ENCODE measurements at regions not wholly inside any gene's neighbourhood (a gene's known extent, or its start where the extent isn't known, plus 50 kb on each side); places are given as distances from the start of the nearest gene placed in this dataset.
"Not testable (repeated sequence)": the region's sequence is repeated elsewhere in the genome, so short reads cannot be mapped to it uniquely, and the experiment has no call there.

DNA sequence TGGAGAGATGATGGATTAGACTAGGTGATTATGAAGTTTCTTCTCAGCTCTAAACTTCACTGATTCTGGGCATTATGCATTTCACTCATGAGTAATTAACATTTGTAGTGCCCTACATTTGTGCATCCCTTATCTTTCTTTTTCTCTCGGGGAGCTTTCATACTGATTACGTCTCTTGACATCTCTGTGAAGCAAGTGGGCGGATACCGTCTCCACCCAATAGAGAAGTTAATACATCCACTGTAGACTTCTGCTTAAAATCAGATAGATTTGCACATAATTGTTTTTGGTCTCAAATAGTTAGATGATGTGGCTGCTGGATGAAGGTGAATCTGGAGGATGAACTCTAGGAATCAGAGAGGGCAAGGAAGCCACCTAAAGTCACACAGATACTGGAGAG, 653.6 kb upstream of the EEF2KMT start:
- DNase-seq (ENCODE audit: low read depth, low spot score) (no peak), ATAC-seq (no peak)
- H2AFZ ChIP-seq (ENCODE audit: low read depth, low read length, poor library complexity, severe bottlenecking), result no peak overlapping the region
- no peak overlapping the region for H3K4me3 ChIP-seq (replicated peaks in 1 of 2; ENCODE audit: low read depth in 1 of 2, low read length in 2 of 2)
- H3K9me2 ChIP-seq (ENCODE audit: insufficient read depth), result no peaks in the 10 kb centered on the region
- TF ChIP-seq TCF7L2 (IDR thresholded peaks at IDR 0.05; ENCODE audit: borderline replicate concordance, extremely low read depth, insufficient read depth, insufficient read length), result no peak
- TF ChIP-seq JUND (IDR thresholded peaks at IDR 0.05), result no peak
- no peak for TF ChIP-seq FOSL1 (IDR thresholded peaks at IDR 0.05; ENCODE audit: low read depth)
- no peak for TF ChIP-seq SIN3A (IDR thresholded peaks at IDR 0.05; ENCODE audit: low read depth)
- TF ChIP-seq POLR2A (IDR thresholded peaks at IDR 0.05; ENCODE audit: borderline replicate concordance, extremely low read depth, insufficient read depth, insufficient read length), result no peak
- TF ChIP-seq CBX3 (IDR thresholded peaks at IDR 0.05; ENCODE audit: low read depth), result no peak
- TF ChIP-seq ZNF274 (IDR thresholded peaks at IDR 0.05; ENCODE audit: low read depth, low read length), result no peak
- TF ChIP-seq ZFX (IDR thresholded peaks at IDR 0.05), result no peak
- TF ChIP-seq CEBPB (IDR thresholded peaks at IDR 0.05; ENCODE audit: low read depth), result no peak
- no peak for TF ChIP-seq ELF1 (IDR thresholded peaks at IDR 0.05; ENCODE audit: borderline replicate concordance, low read depth)
- TF ChIP-seq EZH2 (IDR thresholded peaks at IDR 0.05), result no peak
- TF ChIP-seq, protein P1, sequence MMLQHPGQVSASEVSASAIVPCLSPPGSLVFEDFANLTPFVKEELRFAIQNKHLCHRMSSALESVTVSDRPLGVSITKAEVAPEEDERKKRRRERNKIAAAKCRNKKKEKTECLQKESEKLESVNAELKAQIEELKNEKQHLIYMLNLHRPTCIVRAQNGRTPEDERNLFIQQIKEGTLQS (IDR thresholded peaks at IDR 0.05), result no peak
- TF ChIP-seq, protein P2, sequence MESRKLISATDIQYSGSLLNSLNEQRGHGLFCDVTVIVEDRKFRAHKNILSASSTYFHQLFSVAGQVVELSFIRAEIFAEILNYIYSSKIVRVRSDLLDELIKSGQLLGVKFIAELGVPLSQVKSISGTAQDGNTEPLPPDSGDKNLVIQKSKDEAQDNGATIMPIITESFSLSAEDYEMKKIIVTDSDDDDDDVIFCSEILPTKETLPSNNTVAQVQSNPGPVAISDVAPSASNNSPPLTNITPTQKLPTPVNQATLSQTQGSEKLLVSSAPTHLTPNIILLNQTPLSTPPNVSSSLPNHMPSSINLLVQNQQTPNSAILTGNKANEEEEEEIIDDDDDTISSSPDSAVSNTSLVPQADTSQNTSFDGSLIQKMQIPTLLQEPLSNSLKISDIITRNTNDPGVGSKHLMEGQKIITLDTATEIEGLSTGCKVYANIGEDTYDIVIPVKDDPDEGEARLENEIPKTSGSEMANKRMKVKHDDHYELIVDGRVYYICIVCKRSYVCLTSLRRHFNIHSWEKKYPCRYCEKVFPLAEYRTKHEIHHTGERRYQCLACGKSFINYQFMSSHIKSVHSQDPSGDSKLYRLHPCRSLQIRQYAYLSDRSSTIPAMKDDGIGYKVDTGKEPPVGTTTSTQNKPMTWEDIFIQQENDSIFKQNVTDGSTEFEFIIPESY (IDR thresholded peaks at IDR 0.05; ENCODE audit: extremely low read depth, insufficient replicate concordance, low read length), result no peak
- TF ChIP-seq, protein P3, sequence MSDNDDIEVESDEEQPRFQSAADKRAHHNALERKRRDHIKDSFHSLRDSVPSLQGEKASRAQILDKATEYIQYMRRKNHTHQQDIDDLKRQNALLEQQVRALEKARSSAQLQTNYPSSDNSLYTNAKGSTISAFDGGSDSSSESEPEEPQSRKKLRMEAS (IDR thresholded peaks at IDR 0.05), result no peak
- no peak for TF ChIP-seq EZH2phosphoT487 (IDR thresholded peaks at IDR 0.05; ENCODE audit: borderline replicate concordance)
- TF ChIP-seq SRF (IDR thresholded peaks at IDR 0.05; ENCODE audit: low read depth), result no peak
- H3K9me3 ChIP-seq (ENCODE audit: control insufficient read depth in 1 of 2, insufficient read depth in 1 of 2, low read depth in 1 of 2, low read length in 2 of 2), result no peaks in the 10 kb centered on the region; a peak in 1 of 4 replicates
- H3K9ac ChIP-seq (ENCODE audit: low read length), result no peak overlapping the region
- H3K4me2 ChIP-seq (ENCODE audit: low read length), result no peak overlapping the region
- CTCF ChIA-PET, result no interaction called here
- intact Hi-C loops (cut with micrococcal nuclease), result no loop called here
- no peaks in the 10 kb centered on the region for H4K20me1 ChIP-seq (ENCODE audit: insufficient read depth)
- RAD21 ChIA-PET (ENCODE audit: low non-redundant PET in 1 of 2, low total read pairs in 2 of 2, uncharacterized antibody in 2 of 2, unreplicated experiment in 2 of 2), result no interaction called here
- H3K79me2 ChIP-seq (ENCODE audit: insufficient read depth, low read length), result no peaks in the 10 kb centered on the region
- no TSS peak for BruUV-seq (replicated peaks)
- no peak overlapping the region for H3K27ac ChIP-seq (ENCODE audit: low read depth, low read length)
- H3K27me3 ChIP-seq (ENCODE audit: insufficient read depth, low read length), result no peaks in the 10 kb centered on the region
- H3K4me1 ChIP-seq (ENCODE audit: control insufficient read depth in 1 of 2, insufficient read depth in 2 of 2, low read length in 2 of 2), result no peaks in the 10 kb centered on the region
- POLR2A ChIA-PET, result no interaction called here
- no peaks in the 10 kb centered on the region for H3K36me3 ChIP-seq (ENCODE audit: control insufficient read depth in 1 of 2, insufficient read depth in 2 of 2, low read length in 2 of 2)

DNA sequence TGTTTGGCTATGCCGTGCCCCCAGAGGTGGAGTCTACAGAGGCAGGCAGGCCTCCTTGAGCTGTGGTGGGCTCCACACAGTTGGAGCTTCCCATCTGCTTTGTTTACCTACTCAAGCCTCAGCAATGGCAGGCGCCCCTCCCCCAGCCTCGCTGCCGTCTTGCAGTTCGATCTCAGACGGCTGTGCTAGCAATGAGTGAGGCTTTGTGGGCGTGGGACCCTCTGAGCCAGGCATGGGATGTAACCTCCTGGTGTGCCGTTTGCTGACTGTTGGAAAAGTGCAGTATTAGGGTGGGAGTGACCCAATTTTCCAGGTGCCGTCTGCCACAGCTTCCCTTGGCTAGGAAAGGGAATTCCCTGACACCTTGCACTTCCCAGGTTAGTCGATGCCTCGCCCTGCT, 652.8 kb upstream of the EEF2KMT start:
- H3K4me3 ChIP-seq (replicated peaks in 1 of 2; ENCODE audit: low read depth in 1 of 2, low read length in 2 of 2); intact Hi-C loops (cut with micrococcal nuclease); DNase-seq (ENCODE audit: low read depth, low spot score); H3K9me2 ChIP-seq (ENCODE audit: insufficient read depth); H4K20me1 ChIP-seq (ENCODE audit: insufficient read depth); H3K9me3 ChIP-seq (ENCODE audit: control insufficient read depth in 1 of 2, insufficient read depth in 1 of 2, low read depth in 1 of 2, low read length in 2 of 2); H3K36me3 ChIP-seq (ENCODE audit: control insufficient read depth in 1 of 2, insufficient read depth in 2 of 2, low read length in 2 of 2); POLR2A ChIA-PET; ATAC-seq; CTCF ChIA-PET; H3K9ac ChIP-seq (ENCODE audit: low read length); BruUV-seq (replicated peaks); H3K4me1 ChIP-seq (ENCODE audit: control insufficient read depth in 1 of 2, insufficient read depth in 2 of 2, low read length in 2 of 2); H3K4me2 ChIP-seq (ENCODE audit: low read length); H3K79me2 ChIP-seq (ENCODE audit: insufficient read depth, low read length); RAD21 ChIA-PET (ENCODE audit: low non-redundant PET in 1 of 2, low total read pairs in 2 of 2, uncharacterized antibody in 2 of 2, unreplicated experiment in 2 of 2); H2AFZ ChIP-seq (ENCODE audit: low read depth, low read length, poor library complexity, severe bottlenecking); H3K27me3 ChIP-seq (ENCODE audit: insufficient read depth, low read length); H3K27ac ChIP-seq (ENCODE audit: low read depth, low read length): not testable (repeated sequence)
